Activated CD4-positive, alpha-beta T cell treated with anti-CD3 and anti-CD28 coated beads, Interleukin-2, amount 10 ng/mL, durations not matched to agents 7 days and 5 days (primary cell): ENCODE measurements at regions not wholly inside any gene's neighbourhood (a gene's known extent, or its start where the extent isn't known, plus 50 kb on each side); places are given as distances from the start of the nearest gene placed in this dataset.
"Not testable (repeated sequence)": the region's sequence is repeated elsewhere in the genome, so short reads cannot be mapped to it uniquely, and the experiment has no call there.

Experiments
- CTCF ChIA-PET: fragments of 350-600 bp; sonication (Branson Sonifier 250); formaldehyde crosslinking; loops from one replicate; lab custom pipeline; 2021; ENCODE audit warnings: antibody characterized with exemption; lab: Charles Lee
- POLR2A ChIA-PET: fragments of 350-600 bp; sonication (Branson Sonifier 250); formaldehyde crosslinking; loops from one replicate; lab custom pipeline; 2021; ENCODE audit warnings: antibody characterized with exemption; lab: Charles Lee
- DNase-seq: peaks from one replicate; pipeline ENCODE4 v3.0.0-alpha.2; 2020
- H3K27ac Mint-ChIP-seq: one replicate; pipeline ENCODE4 v1.8.0; 2021; ENCODE audit warnings: mild to moderate bottlenecking, moderate library complexity, mixed read lengths
- H3K27me3 Mint-ChIP-seq: one replicate; pipeline ENCODE4 v1.8.0; 2021; ENCODE audit warnings: mixed read lengths
- H3K36me3 Mint-ChIP-seq: one replicate; pipeline ENCODE4 v1.8.0; 2021; ENCODE audit warnings: low read depth, mixed read lengths
- H3K4me1 Mint-ChIP-seq: one replicate; pipeline ENCODE4 v1.8.0; 2021; ENCODE audit warnings: mixed read lengths
- H3K4me3 Mint-ChIP-seq: one replicate; pipeline ENCODE4 v1.8.0; 2021; ENCODE audit warnings: mild to moderate bottlenecking, moderate library complexity, mixed read lengths
- H3K9me3 Mint-ChIP-seq: one replicate; pipeline ENCODE4 v1.8.0; 2021; ENCODE audit warnings: mixed read lengths

GRCh38 chr12:80016684-80017083 is 81.8 kb upstream of the PPP1R12A start:
- no peak for DNase-seq
- H3K4me3 Mint-ChIP-seq: no peak overlapping the region
- no peaks in the 10 kb centered on the region for H3K4me1 Mint-ChIP-seq
- POLR2A ChIA-PET: no interaction called here
- H3K36me3 Mint-ChIP-seq: no peaks in the 10 kb centered on the region
- H3K9me3 Mint-ChIP-seq: no peaks in the 10 kb centered on the region
- CTCF ChIA-PET: no interaction called here
- H3K27me3 Mint-ChIP-seq: no peaks in the 10 kb centered on the region
- no peak overlapping the region for H3K27ac Mint-ChIP-seq

GRCh38 chr12:80015660-80016059 is 80.8 kb upstream of the PPP1R12A start:
- Mint-ChIP-seq H3K36me3 (no peaks in the 10 kb centered on the region), H3K9me3 (no peaks in the 10 kb centered on the region), H3K4me1 (no peaks in the 10 kb centered on the region), H3K4me3 (no peak overlapping the region), H3K27ac (no peak overlapping the region), H3K27me3 (no peaks in the 10 kb centered on the region)
- POLR2A ChIA-PET: no interaction called here
- CTCF ChIA-PET: no interaction called here
- DNase-seq: no peak

GRCh38 chr12:80003744-80004143 is 68.8 kb upstream of the PPP1R12A start:
- H3K27me3 Mint-ChIP-seq, CTCF ChIA-PET: not testable (repeated sequence)

GRCh38 chr12:80001562-80001961 is 66.7 kb upstream of the PPP1R12A start:
- Mint-ChIP-seq H3K4me1 (no peaks in the 10 kb centered on the region), H3K27me3 (peaks cover 3% of the 10 kb centered on the region), H3K36me3 (no peaks in the 10 kb centered on the region), H3K4me3 (no peak overlapping the region), H3K27ac (no peak overlapping the region), H3K9me3 (no peaks in the 10 kb centered on the region)
- ChIA-PET POLR2A (no interaction called here), CTCF (no interaction called here)
- DNase-seq: no peak

More at GRCh38 chr12:80003744-80004143, 68.8 kb upstream of the PPP1R12A start:
- H3K4me3 Mint-ChIP-seq, H3K9me3 Mint-ChIP-seq, H3K36me3 Mint-ChIP-seq, H3K27ac Mint-ChIP-seq, H3K4me1 Mint-ChIP-seq, POLR2A ChIA-PET, DNase-seq: not testable (repeated sequence)

- Mint-ChIP-seq H3K4me1 (no peaks in the 10 kb centered on the region), H3K27ac (no peak overlapping the region), H3K36me3 (no peaks in the 10 kb centered on the region), H3K9me3 (no peaks in the 10 kb centered on the region), H3K27me3 (peaks cover 2% of the 10 kb centered on the region), H3K4me3 (no peak overlapping the region)
- POLR2A ChIA-PET: no interaction called here
- DNase-seq: no peak
- CTCF ChIA-PET: no interaction called here
Measured at GRCh38 chr12:80000831-80001230, 65.9 kb upstream of the PPP1R12A start.

GRCh38 chr12:79998554-79998953 is 63.7 kb upstream of the PPP1R12A start:
- no peak overlapping the region for H3K4me3 Mint-ChIP-seq
- peaks cover 2% of the 10 kb centered on the region for H3K27me3 Mint-ChIP-seq
- no peaks in the 10 kb centered on the region for H3K9me3 Mint-ChIP-seq
- CTCF ChIA-PET: no interaction called here
- no peak overlapping the region for H3K27ac Mint-ChIP-seq
- DNase-seq: no peak
- no peaks in the 10 kb centered on the region for H3K4me1 Mint-ChIP-seq
- POLR2A ChIA-PET: no interaction called here
- H3K36me3 Mint-ChIP-seq: no peaks in the 10 kb centered on the region

GRCh38 chr12:79997096-79997791 is 62.3 kb upstream of the PPP1R12A start:
- no peak overlapping the region for H3K27ac Mint-ChIP-seq
- H3K27me3 Mint-ChIP-seq: peaks cover 2% of the 10 kb centered on the region
- H3K4me3 Mint-ChIP-seq: no peak overlapping the region
- no peak for DNase-seq
- no peaks in the 10 kb centered on the region for H3K9me3 Mint-ChIP-seq
- H3K36me3 Mint-ChIP-seq: no peaks in the 10 kb centered on the region
- ChIA-PET CTCF (no interaction called here), POLR2A (no interaction called here)
- H3K4me1 Mint-ChIP-seq: no peaks in the 10 kb centered on the region

GRCh38 chr12:79995385-79996084 is 60.6 kb upstream of the PPP1R12A start:
- POLR2A ChIA-PET, DNase-seq, H3K36me3 Mint-ChIP-seq, H3K27ac Mint-ChIP-seq, H3K9me3 Mint-ChIP-seq, H3K27me3 Mint-ChIP-seq, H3K4me3 Mint-ChIP-seq, H3K4me1 Mint-ChIP-seq: not testable (repeated sequence)
- CTCF ChIA-PET: interaction anchor here (1.1 kb wide), 1 partner anchor 155 kb away, joined by 3 read pairs; no protein-coding TSS in a partner anchor

- H3K4me3 Mint-ChIP-seq: no peak overlapping the region
- peaks cover 3% of the 10 kb centered on the region for H3K4me1 Mint-ChIP-seq
- no peaks in the 10 kb centered on the region for H3K36me3 Mint-ChIP-seq
- H3K27ac Mint-ChIP-seq: no peak overlapping the region
- no peaks in the 10 kb centered on the region for H3K9me3 Mint-ChIP-seq
- ChIA-PET CTCF (no interaction called here), POLR2A (no interaction called here)
- no peak for DNase-seq
- peaks cover 3% of the 10 kb centered on the region for H3K27me3 Mint-ChIP-seq
Measured at GRCh38 chr12:79993106-79993862, 58.4 kb upstream of the PPP1R12A start.

- ChIA-PET CTCF (no interaction called here), POLR2A (no interaction called here)
- Mint-ChIP-seq H3K4me3 (no peak overlapping the region), H3K9me3 (no peaks in the 10 kb centered on the region), H3K4me1 (peaks cover 3% of the 10 kb centered on the region), H3K27ac (no peak overlapping the region), H3K27me3 (peaks cover 9% of the 10 kb centered on the region), H3K36me3 (no peaks in the 10 kb centered on the region)
- no peak for DNase-seq
Measured at GRCh38 chr12:79991586-79991985, 56.7 kb upstream of the PPP1R12A start.

GRCh38 chr12:79990509-79991338 is 55.8 kb upstream of the PPP1R12A start:
- DNase-seq, H3K4me3 Mint-ChIP-seq, CTCF ChIA-PET, H3K27ac Mint-ChIP-seq, POLR2A ChIA-PET, H3K4me1 Mint-ChIP-seq, H3K9me3 Mint-ChIP-seq, H3K36me3 Mint-ChIP-seq: not testable (repeated sequence)
- H3K27me3 Mint-ChIP-seq: peaks cover 14% of the 10 kb centered on the region

GRCh38 chr12:79988368-79988767 is 53.5 kb upstream of the PPP1R12A start:
- Mint-ChIP-seq H3K27me3 (peaks cover 18% of the 10 kb centered on the region), H3K36me3 (no peaks in the 10 kb centered on the region), H3K4me3 (no peak overlapping the region), H3K4me1 (peaks cover 3% of the 10 kb centered on the region), H3K9me3 (no peaks in the 10 kb centered on the region), H3K27ac (no peak overlapping the region)
- ChIA-PET CTCF (interaction anchor here (0.6 kb wide), 1 partner anchor 78 kb away, joined by 6 read pairs; no protein-coding TSS in a partner anchor), POLR2A (no interaction called here)
- DNase-seq: no peak
